DMS53 treated with DMSO at 0.1 percent for 48 hours (cell line): ENCODE measurements at regions not wholly inside any gene's neighbourhood (a gene's known extent, or its start where the extent isn't known, plus 50 kb on each side); places are given as distances from the start of the nearest gene placed in this dataset.

Experiments
- DNase-seq: peaks from one replicate; lab custom pipeline; 2025; ENCODE audit not compliant: unreplicated experiment; lab: John Stamatoyannopoulos, UW

DNA sequence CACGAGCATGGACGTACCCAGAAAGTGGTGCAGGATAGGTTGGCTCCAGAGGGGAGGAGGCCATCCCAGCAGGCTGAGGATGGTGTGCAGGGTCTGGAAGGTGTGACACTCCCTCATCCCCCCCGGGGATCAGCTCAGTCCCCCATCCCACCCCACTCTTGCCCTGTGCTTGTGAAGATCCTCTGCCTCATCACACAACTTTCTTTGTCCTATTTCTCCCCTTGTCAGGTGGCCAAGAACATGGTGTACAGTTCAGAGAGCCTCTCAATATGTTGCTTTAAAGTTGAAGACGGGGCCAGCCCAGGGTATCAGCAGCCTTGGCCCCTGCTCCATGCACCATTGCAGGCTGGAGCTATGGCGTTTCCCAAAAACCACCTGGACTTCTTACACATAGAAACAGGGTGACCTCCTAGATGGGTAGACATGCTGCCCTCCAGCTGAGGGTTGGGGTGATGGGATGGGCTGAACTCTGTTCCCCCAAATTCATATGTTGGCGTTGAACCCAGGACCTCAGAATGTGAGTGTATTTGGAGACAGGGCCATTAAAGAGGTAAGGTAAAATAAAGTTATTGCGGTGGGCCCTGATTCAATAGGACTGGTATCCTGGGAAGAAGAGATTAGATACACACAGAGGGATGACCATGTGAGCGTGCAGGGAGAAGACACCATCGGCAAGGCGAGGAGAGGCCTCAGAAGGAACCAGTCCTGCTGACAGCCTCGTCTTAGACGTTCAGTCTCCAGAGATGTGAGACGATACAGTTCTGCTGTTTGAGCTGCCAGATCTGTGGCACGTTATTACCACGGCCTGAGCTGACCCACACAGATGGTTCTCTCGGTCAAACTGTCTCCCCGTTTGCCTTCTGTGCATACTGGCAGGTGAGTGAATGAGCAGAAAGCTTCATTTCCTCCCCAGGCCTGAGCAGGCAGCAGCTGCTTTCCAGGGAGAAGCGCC is 272.5 kb downstream of the GADD45G start:
- no peak for DNase-seq

DNA sequence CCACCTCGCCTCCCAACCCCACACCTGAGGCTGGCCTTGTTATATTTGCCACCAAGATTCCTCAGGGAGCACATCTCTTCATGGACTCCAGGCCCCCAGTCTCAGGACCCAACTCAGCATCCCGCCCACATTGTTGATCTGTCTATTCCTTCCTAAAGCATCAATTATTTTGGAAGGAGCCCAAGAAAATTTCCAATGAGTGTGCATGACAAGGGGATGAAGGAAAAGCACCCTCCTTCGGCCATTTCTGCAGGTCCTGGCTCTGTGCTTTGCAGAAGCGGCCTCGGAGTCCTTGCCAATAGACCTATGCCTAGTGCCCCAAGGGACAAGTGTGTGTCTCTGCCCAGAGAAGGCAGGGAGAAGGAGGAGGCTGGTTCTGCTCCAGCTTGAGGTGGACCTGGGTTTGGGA is 273.2 kb downstream of the GADD45G start:
- DNase-seq: no peak

GRCh38 chr9:89878687-89879086 is 273.9 kb downstream of the GADD45G start:
- DNase-seq: peak; percentile 88

DNA sequence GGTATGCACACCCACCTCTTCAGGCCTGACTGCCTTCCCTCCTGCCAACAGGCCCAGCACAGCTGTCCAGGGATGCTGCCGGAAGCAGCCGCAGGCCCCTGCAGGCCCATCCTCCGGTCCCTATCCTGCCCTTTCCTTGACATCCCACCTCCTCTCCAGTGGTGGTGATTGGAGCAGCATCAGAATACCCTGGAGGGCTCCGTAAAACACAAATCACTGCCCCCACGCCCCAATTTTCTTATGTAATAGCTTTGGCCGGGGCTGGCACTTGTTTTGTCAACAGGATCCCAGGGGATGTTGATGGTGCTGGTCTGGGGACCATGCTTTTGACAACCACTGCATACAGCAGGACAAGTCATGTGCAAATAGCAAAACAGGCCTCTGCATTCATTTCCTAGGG is 274.5 kb downstream of the GADD45G start:
- DNase-seq: no peak

- no peak for DNase-seq
Measured at GRCh38 chr9:89879701-89880100, 274.9 kb downstream of the GADD45G start.

DNA sequence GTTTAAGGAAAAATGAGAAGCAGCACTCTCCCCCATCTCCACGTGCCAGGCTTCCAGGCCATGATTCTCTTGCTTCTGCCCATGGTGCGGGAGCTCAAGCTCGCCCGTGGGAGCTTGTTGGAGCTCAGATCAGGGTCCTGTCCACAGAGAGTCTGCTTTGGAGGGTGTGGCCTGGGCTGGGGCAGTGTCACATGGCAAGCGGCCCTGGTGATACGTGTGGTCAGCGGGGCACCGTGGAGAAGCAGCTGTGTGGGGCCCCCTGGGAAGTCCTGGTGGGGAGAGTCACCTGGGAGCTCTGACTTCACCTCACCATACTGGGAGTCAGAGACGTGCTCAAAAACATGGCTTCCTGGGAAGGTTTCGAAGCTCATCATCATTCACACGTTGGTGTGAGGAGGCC is 275.3 kb downstream of the GADD45G start:
- no peak for DNase-seq

- no peak for DNase-seq
Measured at GRCh38 chr9:89880721-89881120, 275.9 kb downstream of the GADD45G start.

GRCh38 chr9:89881431-89881830 is 276.6 kb downstream of the GADD45G start:
- DNase-seq: no peak

- no peak for DNase-seq
Measured at GRCh38 chr9:89882930-89883361, 278.1 kb downstream of the GADD45G start.

DNA sequence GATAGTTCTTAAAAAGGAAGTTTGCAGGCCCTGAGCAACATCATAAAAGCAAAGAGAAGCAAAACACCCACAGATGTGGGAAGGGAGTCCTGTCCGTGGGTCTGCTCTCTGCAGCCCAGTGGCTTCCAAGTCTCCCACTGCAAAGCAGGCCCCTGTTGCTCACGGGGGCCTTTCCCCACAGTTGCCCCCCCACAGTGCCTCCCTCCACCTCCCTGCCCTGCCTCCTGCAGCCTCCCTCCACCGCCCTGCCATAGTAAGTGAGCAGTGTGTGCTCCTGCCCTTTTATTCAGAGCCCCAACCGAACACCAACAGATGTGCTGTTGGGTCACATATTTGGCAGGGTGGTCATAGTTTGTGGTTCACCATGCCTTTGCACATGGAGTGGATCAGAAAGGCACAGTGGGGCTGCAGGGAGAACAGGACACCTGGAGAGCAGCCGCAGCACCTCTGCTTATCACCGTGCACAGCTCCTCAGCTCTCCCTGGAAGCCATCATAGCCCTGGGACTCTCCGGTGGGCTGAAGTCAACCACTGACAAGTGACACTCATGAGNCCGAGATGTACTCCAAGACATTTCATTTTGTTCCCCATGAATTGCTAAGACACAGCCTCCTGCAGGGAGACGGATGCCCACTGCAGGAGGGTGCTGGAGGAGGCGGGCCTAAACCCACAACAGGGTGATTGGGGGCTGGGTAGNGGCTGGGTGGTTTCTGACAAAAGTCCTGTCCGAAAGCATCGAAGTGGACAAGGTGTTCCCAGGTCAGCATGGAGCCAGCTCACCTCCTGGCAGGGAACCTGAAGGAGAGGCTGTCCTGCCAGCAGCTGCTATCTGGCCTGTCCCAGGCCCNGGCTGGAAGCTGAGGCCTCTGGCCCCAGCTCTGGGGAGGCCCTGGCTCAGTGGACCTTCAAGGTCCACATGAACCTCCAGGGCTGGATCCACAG is 278.9 kb downstream of the GADD45G start:
- DNase-seq: no peak

DNA sequence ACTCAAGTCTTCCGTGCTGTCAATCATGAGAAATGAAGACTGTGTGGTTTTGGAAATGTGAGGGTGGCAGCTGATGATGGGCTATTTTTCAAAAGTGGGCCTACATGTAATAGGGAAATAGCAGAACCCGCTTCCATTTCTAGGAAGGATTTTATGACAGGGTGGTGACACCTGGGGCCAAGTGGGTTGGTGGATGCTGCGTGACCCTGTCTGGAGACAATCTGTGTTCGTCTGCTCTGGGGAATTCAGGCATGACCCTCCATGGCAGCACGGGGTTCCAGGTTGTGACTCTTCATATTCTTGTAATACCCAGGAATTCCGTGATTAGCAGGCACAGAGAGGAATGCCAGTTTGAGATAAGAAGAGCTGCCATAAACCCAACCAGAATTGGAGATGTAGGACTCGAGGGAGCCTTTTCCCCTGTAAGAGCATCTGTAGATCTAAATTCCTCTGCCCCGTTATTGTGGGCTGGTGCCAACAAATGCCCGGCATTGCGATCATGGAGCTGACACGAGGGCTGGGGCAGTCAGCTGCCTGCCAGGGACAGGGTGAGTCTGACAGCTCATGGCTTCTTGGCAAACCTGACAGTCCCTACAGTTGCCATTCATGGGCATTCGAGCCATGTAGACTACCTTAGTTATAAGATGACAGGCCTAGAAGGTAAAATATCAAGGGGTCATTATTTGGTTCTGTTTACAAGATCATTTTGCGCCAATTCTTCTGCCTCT is 279.7 kb downstream of the GADD45G start:
- DNase-seq: no peak

DNA sequence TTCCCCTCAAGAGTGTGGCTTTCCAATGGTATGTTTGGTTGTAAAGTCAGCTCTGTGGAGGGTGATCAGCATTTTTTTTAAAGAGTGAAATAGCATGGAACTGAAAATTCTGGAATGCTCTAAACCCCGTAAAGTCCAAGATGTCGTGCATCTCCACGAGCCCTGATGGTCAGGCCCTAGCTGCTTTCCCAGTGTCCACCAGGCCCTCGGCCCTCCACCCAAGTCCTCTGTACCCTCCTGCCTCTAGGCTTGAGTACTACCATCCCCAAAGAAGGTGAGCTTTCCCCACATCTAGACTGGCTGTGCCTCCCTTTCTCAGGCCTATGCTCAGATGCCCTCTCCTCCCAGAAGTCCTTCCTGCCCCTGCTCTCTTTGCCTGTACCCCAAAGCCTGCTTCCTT is 280.3 kb downstream of the GADD45G start:
- no peak for DNase-seq

GRCh38 chr9:89886281-89886700 is 281.5 kb downstream of the GADD45G start:
- no peak for DNase-seq

GRCh38 chr9:89887286-89887685 is 282.5 kb downstream of the GADD45G start:
- DNase-seq: no peak

- DNase-seq: no peak
Measured at GRCh38 chr9:89888233-89888632, 283.4 kb downstream of the GADD45G start.

DNA sequence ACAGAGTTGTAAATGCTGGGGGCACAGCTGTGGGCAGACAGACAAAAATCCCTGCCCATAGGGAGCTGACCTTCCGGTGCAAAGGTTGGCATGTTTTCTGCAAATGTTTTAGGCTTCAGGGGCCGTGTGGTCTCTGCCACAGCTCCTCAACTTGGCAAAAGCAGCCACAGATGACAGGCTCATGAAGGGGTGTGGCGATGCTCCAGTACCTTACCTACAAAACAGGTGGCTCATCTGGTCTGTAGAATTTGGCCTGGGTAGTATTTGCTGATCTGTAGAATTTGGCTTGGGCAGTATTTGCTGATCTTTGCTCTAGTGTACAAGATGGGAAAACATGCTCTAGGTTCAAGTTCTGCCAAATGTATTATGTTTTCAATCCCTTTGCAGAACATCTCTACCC is 283.9 kb downstream of the GADD45G start:
- no peak for DNase-seq

DNA sequence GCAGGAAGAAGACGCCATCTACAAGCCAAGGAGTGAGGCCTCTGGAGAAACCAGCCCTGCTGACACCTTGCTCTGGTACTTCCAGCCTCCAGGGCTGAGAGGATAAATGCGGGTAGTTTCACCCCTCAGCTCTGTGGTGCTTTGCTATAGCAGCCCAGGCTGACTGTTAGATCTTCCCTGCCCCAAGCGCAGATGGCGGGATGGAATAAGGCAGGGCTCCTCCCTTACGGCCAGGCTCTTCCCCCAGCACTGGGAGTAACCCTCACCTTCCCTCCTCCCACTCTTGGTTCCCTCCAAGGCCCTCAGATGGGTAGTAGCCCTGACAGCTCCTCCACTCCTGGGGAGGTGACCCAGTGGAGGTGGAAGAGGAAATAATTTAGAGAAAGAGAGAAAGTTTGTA is 285.1 kb downstream of the GADD45G start:
- no peak for DNase-seq

DNA sequence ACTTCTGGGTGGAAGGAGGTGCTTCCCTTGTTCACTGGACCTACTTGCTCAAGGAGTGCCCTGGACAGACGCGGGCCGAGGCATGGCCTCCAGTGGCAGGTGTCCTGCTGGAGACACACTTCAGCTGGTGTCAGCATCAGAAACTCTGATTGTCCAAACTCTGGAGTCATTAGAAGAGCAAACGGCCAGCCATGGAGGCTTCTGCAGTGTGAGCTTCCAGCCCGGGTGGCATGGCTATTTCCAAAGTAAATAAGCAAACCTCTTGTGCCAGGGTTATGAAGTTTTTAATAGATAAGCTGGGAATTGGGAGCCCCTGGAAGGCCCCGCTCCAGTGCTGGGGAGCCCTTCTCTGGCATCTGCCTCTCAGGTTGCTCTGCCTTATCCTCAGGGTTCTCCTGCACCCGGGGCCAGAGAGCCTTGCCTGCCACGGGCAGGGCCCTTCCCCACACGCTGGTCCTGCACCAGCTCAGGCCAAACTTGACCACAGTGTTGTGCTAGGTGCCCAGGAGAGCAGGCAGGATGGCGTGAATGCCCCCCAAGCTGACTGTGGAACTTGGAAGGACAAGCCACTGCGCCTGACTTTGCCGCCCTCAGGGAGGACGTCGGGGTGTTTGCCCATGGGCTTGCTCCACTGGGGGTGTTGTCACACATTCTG is 285.6 kb downstream of the GADD45G start:
- DNase-seq: no peak

DNA sequence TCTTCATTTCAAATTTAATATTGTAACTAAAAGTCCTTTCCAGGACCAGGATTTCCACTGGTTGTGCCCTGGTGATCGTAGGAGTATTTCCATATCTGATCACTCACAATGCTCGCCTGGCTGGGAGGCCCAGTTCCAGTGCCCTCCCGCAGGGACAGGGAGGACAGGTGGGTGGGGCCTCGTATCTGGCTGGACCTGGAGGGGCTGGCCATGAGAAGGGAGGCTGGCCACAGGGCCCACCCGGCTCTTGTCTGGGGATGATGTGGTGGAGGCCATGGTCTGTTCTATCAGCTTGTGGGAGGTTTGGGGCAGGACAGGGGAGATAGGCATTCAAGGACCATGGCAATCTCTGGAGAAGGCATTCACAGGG is 286.4 kb downstream of the GADD45G start:
- no peak for DNase-seq

- DNase-seq: no peak
Measured at GRCh38 chr9:89891591-89892304, 286.9 kb downstream of the GADD45G start.
